Dermis microvascular lymphatic vessel endothelial cell (primary cell): ENCODE measurements at regions not wholly inside any gene's neighbourhood (a gene's known extent, or its start where the extent isn't known, plus 50 kb on each side); places are given as distances from the start of the nearest gene placed in this dataset.
A peak's percentile ranks its signal among the peaks of the same experiment; 100 is the strongest.
"Not testable (repeated sequence)": the region's sequence is repeated elsewhere in the genome, so short reads cannot be mapped to it uniquely, and the experiment has no call there.

ENCODE experiments used
- DNase-seq, 2 donors: peaks; one replicate each; pipeline versions ENCODE4 v3.0.0 to v3.0.0-alpha.2; 2010; ENCODE audit warnings: low read depth in 2 of 2

GRCh38 chr7:35971133-35971891 is 170.5 kb downstream of the SEPTIN7 start:
- DNase-seq, result peak in 1 of 2 donors; percentile 23

- peak; percentile 71 to 81 for DNase-seq
Observed at GRCh38 chr7:35975851-35976454, 175.1 kb downstream of the SEPTIN7 start.

GRCh38 chr7:35978816-35979640 is 174.0 kb upstream of the EEPD1 start:
- DNase-seq, result not testable (repeated sequence)

GRCh38 chr7:35982600-35982999 is 170.5 kb upstream of the EEPD1 start:
- DNase-seq, result no peak

GRCh38 chr7:35983626-35984025 is 169.4 kb upstream of the EEPD1 start:
- DNase-seq, result no peak

GRCh38 chr7:35985126-35985754 is 167.8 kb upstream of the EEPD1 start:
- DNase-seq, result peak; percentile 46 to 76

GRCh38 chr7:35987016-35987415 is 166.0 kb upstream of the EEPD1 start:
- DNase-seq, result no peak

- DNase-seq, result no peak
Observed at GRCh38 chr7:35988105-35988504, 164.9 kb upstream of the EEPD1 start.

GRCh38 chr7:35988818-35989217 is 164.2 kb upstream of the EEPD1 start:
- no peak for DNase-seq

GRCh38 chr7:35991511-35992232 is 161.4 kb upstream of the EEPD1 start:
- DNase-seq, result no peak

GRCh38 chr7:35992436-35992835 is 160.6 kb upstream of the EEPD1 start:
- DNase-seq, result no peak

- DNase-seq, result no peak
Observed at GRCh38 chr7:35993113-35993512, 159.9 kb upstream of the EEPD1 start.

GRCh38 chr7:35993676-35994606 is 159.1 kb upstream of the EEPD1 start:
- DNase-seq, result peak in 1 of 2 donors; percentile 18

- DNase-seq, result no peak
Observed at GRCh38 chr7:35995334-35995733, 157.7 kb upstream of the EEPD1 start.

GRCh38 chr7:35998481-35998880 is 154.6 kb upstream of the EEPD1 start:
- no peak for DNase-seq

- no peak for DNase-seq
Observed at GRCh38 chr7:36001546-36001945, 151.5 kb upstream of the EEPD1 start.

- no peak for DNase-seq
Observed at GRCh38 chr7:36002900-36003299, 150.2 kb upstream of the EEPD1 start.

- no peak for DNase-seq
Observed at GRCh38 chr7:36003343-36003742, 149.7 kb upstream of the EEPD1 start.

GRCh38 chr7:36005293-36005692 is 147.8 kb upstream of the EEPD1 start:
- DNase-seq, result no peak

GRCh38 chr7:36005876-36006275 is 147.2 kb upstream of the EEPD1 start:
- no peak for DNase-seq
